ENCODE measurements at regions not wholly inside any gene's neighbourhood (a gene's known extent, or its start where the extent isn't known, plus 50 kb on each side); places are given as distances from the start of the nearest gene placed in this dataset.

DNA sequence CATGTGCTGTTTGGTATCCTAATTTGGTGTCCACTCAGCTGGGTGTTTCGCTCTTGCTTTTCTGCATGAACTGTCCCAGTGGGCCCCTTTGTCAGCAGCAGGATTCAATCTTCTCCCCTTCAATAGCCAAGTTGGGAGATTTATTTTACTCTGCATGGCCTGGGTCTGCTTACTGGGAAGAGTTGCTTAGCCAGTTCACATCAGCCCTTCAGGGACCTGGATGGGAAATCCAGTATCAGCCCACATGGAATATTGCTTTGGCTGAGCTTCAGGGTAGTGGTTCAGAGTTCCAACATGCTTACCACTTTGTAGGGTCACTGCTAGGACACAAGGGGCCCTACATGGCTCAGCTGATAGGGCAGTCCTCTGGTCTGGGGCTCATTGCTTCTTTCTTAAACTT is 93.0 kb upstream of the BOC start:
- Histone ChIP-seq H3K9me3 (ENCODE audit: control insufficient read depth, low read length) (no peaks in the 10 kb centered on the region), H3K4me3 (ENCODE audit: insufficient read depth in 1 of 2, low read depth in 1 of 2, low read length in 2 of 2) (no peak overlapping the region), H3K14ac (ENCODE audit: low read length in 2 of 2) (no peak overlapping the region), H3K4ac (ENCODE audit: low read depth in 1 of 2, low read length in 2 of 2) (no peak overlapping the region), H3K27ac (ENCODE audit: low read length, poor library complexity, severe bottlenecking) (no peak overlapping the region), H4K8ac (ENCODE audit: low read length) (peak overlapping the region; percentile 47), H2BK5ac (ENCODE audit: low read depth, low read length, poor library complexity, severe bottlenecking) (no peak overlapping the region), H3K18ac (ENCODE audit: low read depth in 1 of 2, low read length in 2 of 2) (peak overlapping the region; percentile 24 to 34), H3K27me3 (ENCODE audit: control insufficient read depth in 1 of 2, insufficient read depth in 1 of 2, low read length in 2 of 2) (no peaks in the 10 kb centered on the region), H3K79me1 (replicated peaks; ENCODE audit: low read length, poor library complexity, severe bottlenecking) (no peaks in the 10 kb centered on the region), H4K91ac (ENCODE audit: low read length) (no peak overlapping the region), H3K4me2 (ENCODE audit: low read length, poor library complexity, severe bottlenecking) (no peak overlapping the region), H3K23ac (ENCODE audit: low read length in 2 of 2) (no peak overlapping the region), H2AFZ (ENCODE audit: low read depth, low read length) (no peak overlapping the region), H2BK12ac (ENCODE audit: low read length in 2 of 2) (no peak overlapping the region), H2BK15ac (ENCODE audit: low read depth, poor library complexity, severe bottlenecking) (peak overlapping the region; percentile 80), H3K9ac (ENCODE audit: low read length) (no peak overlapping the region), H3K4me1 (ENCODE audit: control insufficient read depth, insufficient read depth, low read depth, low read length) (no peaks in the 10 kb centered on the region), H3K36me3 (ENCODE audit: control insufficient read depth in 1 of 2, insufficient read depth in 2 of 2, low read depth in 1 of 2, low read length in 2 of 2) (no peaks in the 10 kb centered on the region), H2AK5ac (ENCODE audit: low read length, severe bottlenecking) (no peak overlapping the region), H2BK120ac (ENCODE audit: low read depth, low read length) (no peak overlapping the region)
- DNase-seq: no peak
- 100% methylated on average over 1 of the region's 1 CpG for WGBS

DNA sequence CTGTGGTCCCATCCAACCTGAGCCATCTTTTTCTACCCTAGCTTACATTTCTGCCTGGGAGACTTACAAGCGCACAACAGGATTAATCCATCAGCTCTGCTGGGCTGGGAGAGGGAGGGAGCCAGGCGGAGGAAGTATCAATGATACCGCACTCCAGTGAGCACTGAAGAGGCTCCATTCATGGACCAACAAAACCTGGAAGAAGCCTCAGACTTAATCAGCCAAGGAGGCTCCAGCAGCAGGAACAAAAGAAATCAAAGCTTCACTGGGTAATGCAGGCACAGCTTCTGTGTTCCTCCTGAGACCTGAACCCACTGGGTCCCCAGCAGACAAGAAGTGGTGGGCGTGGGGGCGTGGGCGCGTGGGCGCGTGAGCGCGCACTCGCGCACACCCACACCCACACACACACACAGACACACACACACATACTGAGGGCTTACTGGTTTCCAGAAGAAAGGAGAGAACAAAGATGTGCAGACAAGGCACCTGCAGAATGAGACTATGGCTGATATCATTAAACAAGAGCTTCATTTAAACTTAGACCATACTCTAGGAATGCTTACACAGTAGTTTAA is 87.0 kb upstream of the BOC start:
- Histone ChIP-seq H3K79me1 (replicated peaks; ENCODE audit: low read length, poor library complexity, severe bottlenecking) (no peaks in the 10 kb centered on the region), H2BK12ac (ENCODE audit: low read length in 2 of 2) (no peak overlapping the region)
- 98% methylated on average over 3 of the region's 13 CpGs for WGBS

DNA sequence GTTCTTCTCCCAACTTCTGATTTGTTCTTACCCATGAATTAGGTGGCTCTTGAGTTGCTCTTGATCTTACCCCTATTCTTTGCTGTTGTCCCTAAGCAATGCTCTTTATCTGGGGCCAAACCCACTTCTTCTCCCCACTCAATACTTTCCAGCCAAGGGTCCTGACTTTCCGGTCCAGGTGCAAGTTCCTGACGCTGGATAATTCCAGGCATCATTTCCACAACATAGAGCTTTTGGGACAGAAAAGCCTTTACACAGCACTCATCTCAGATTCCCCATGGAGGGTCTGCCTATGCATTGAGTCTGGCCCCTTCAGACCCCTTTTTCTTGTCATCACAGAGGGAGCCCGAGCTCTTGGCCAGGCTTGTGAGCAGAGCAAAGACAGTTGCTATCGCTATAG is 85.4 kb upstream of the BOC start:
- H3K18ac ChIP-seq (ENCODE audit: low read depth in 1 of 2, low read length in 2 of 2): no peak overlapping the region
- H2BK12ac ChIP-seq (ENCODE audit: low read length in 2 of 2): no peak overlapping the region
- no peak overlapping the region for H3K14ac ChIP-seq (ENCODE audit: low read length in 2 of 2)
- H3K4me1 ChIP-seq (ENCODE audit: control insufficient read depth, insufficient read depth, low read depth, low read length): peaks cover 2% of the 10 kb centered on the region
- no peak overlapping the region for H3K27ac ChIP-seq (ENCODE audit: low read length, poor library complexity, severe bottlenecking)
- no peak overlapping the region for H4K91ac ChIP-seq (ENCODE audit: low read length)
- H2BK5ac ChIP-seq (ENCODE audit: low read depth, low read length, poor library complexity, severe bottlenecking): no peak overlapping the region
- no peak overlapping the region for H2AK5ac ChIP-seq (ENCODE audit: low read length, severe bottlenecking)
- H3K23ac ChIP-seq (ENCODE audit: low read length in 2 of 2): no peak overlapping the region
- no peaks in the 10 kb centered on the region for H3K79me1 ChIP-seq (replicated peaks; ENCODE audit: low read length, poor library complexity, severe bottlenecking)
- DNase-seq: no peak
- no peak overlapping the region for H3K4me3 ChIP-seq (ENCODE audit: insufficient read depth in 1 of 2, low read depth in 1 of 2, low read length in 2 of 2)
- H3K9me3 ChIP-seq (ENCODE audit: control insufficient read depth, low read length): no peaks in the 10 kb centered on the region
- no peak overlapping the region for H4K8ac ChIP-seq (ENCODE audit: low read length)
- WGBS: 95% methylated on average over 4 of the region's 4 CpGs
- no peak overlapping the region for H2BK15ac ChIP-seq (ENCODE audit: low read depth, poor library complexity, severe bottlenecking)
- no peak overlapping the region for H3K4me2 ChIP-seq (ENCODE audit: low read length, poor library complexity, severe bottlenecking)
- no peak overlapping the region for H2AFZ ChIP-seq (ENCODE audit: low read depth, low read length)
- no peak overlapping the region for H3K9ac ChIP-seq (ENCODE audit: low read length)
- no peaks in the 10 kb centered on the region for H3K36me3 ChIP-seq (ENCODE audit: control insufficient read depth in 1 of 2, insufficient read depth in 2 of 2, low read depth in 1 of 2, low read length in 2 of 2)
- no peak overlapping the region for H3K4ac ChIP-seq (ENCODE audit: low read depth in 1 of 2, low read length in 2 of 2)
- peaks cover 0 to 4% of the 10 kb centered on the region in 2 experiments for H3K27me3 ChIP-seq (ENCODE audit: control insufficient read depth in 1 of 2, insufficient read depth in 1 of 2, low read length in 2 of 2)
- H2BK120ac ChIP-seq (ENCODE audit: low read depth, low read length): no peak overlapping the region

More for the DNA sequence above, 87.0 kb upstream of the BOC start:
- H3K18ac ChIP-seq (ENCODE audit: low read depth in 1 of 2, low read length in 2 of 2): no peak overlapping the region
- no peak overlapping the region for H2BK5ac ChIP-seq (ENCODE audit: low read depth, low read length, poor library complexity, severe bottlenecking)
- H3K27me3 ChIP-seq (ENCODE audit: control insufficient read depth in 1 of 2, insufficient read depth in 1 of 2, low read length in 2 of 2): peaks cover 0 to 4% of the 10 kb centered on the region in 2 experiments
- no peak overlapping the region for H2AK5ac ChIP-seq (ENCODE audit: low read length, severe bottlenecking)
- H3K4me1 ChIP-seq (ENCODE audit: control insufficient read depth, insufficient read depth, low read depth, low read length): peaks cover 2% of the 10 kb centered on the region
- H3K14ac ChIP-seq (ENCODE audit: low read length in 2 of 2): no peak overlapping the region
- H3K9ac ChIP-seq (ENCODE audit: low read length): no peak overlapping the region
- DNase-seq: no peak
- H3K9me3 ChIP-seq (ENCODE audit: control insufficient read depth, low read length): no peaks in the 10 kb centered on the region
- no peak overlapping the region for H2BK120ac ChIP-seq (ENCODE audit: low read depth, low read length)
- H4K91ac ChIP-seq (ENCODE audit: low read length): no peak overlapping the region
- H3K36me3 ChIP-seq (ENCODE audit: control insufficient read depth in 1 of 2, insufficient read depth in 2 of 2, low read depth in 1 of 2, low read length in 2 of 2): no peaks in the 10 kb centered on the region
- no peak overlapping the region for H3K23ac ChIP-seq (ENCODE audit: low read length in 2 of 2)
- no peak overlapping the region for H3K4ac ChIP-seq (ENCODE audit: low read depth in 1 of 2, low read length in 2 of 2)
- no peak overlapping the region for H2BK15ac ChIP-seq (ENCODE audit: low read depth, poor library complexity, severe bottlenecking)
- no peak overlapping the region for H4K8ac ChIP-seq (ENCODE audit: low read length)
- no peak overlapping the region for H2AFZ ChIP-seq (ENCODE audit: low read depth, low read length)
- no peak overlapping the region for H3K4me3 ChIP-seq (ENCODE audit: insufficient read depth in 1 of 2, low read depth in 1 of 2, low read length in 2 of 2)
- no peak overlapping the region for H3K27ac ChIP-seq (ENCODE audit: low read length, poor library complexity, severe bottlenecking)
- H3K4me2 ChIP-seq (ENCODE audit: low read length, poor library complexity, severe bottlenecking): no peak overlapping the region

DNA sequence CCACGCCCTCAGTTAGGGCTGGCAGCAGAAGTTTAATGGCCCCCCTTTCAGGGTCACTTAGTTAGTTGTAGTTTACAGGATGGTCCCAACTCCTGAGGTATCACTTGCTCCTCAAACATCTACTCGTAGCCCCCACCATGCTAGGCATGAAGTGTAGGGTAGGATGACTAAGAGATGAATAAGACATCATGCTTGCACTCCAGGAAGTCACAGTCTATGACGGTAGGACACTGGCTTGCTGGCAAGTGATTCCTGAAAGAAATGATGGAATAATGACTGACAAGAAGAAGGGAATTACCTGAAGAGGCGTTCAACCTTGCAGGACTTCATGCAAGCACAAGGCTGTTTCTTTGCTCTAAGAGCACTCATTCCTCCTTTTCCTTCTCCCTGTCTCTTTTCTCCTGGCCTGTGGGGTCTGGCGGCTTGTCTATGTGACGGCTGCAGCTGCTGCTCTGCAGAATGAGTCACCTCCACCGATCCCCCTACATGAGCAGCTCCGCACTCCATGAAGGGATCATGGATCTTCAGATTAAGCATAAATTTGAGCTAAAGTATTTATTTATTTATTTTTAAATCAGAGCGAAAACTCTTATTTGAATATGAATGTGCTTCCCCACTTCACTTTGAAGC is 82.9 kb upstream of the BOC start:
- Histone ChIP-seq H4K8ac (ENCODE audit: low read length) (no peak overlapping the region), H2AFZ (ENCODE audit: low read depth, low read length) (no peak overlapping the region), H2BK15ac (ENCODE audit: low read depth, poor library complexity, severe bottlenecking) (no peak overlapping the region), H2BK120ac (ENCODE audit: low read depth, low read length) (no peak overlapping the region), H3K36me3 (ENCODE audit: control insufficient read depth in 1 of 2, insufficient read depth in 2 of 2, low read depth in 1 of 2, low read length in 2 of 2) (no peaks in the 10 kb centered on the region), H2AK5ac (ENCODE audit: low read length, severe bottlenecking) (no peak overlapping the region), H3K14ac (ENCODE audit: low read length in 2 of 2) (no peak overlapping the region), H3K23ac (ENCODE audit: low read length in 2 of 2) (no peak overlapping the region), H3K79me1 (replicated peaks; ENCODE audit: low read length, poor library complexity, severe bottlenecking) (no peaks in the 10 kb centered on the region), H3K4me2 (ENCODE audit: low read length, poor library complexity, severe bottlenecking) (no peak overlapping the region), H3K27ac (ENCODE audit: low read length, poor library complexity, severe bottlenecking) (no peak overlapping the region), H3K9ac (ENCODE audit: low read length) (no peak overlapping the region), H3K27me3 (ENCODE audit: control insufficient read depth in 1 of 2, insufficient read depth in 1 of 2, low read length in 2 of 2) (peaks cover 0 to 4% of the 10 kb centered on the region in 2 experiments), H3K4me3 (ENCODE audit: insufficient read depth in 1 of 2, low read depth in 1 of 2, low read length in 2 of 2) (no peak overlapping the region), H4K91ac (ENCODE audit: low read length) (no peak overlapping the region), H3K9me3 (ENCODE audit: control insufficient read depth, low read length) (no peaks in the 10 kb centered on the region), H3K18ac (ENCODE audit: low read depth in 1 of 2, low read length in 2 of 2) (no peak overlapping the region), H3K4ac (ENCODE audit: low read depth in 1 of 2, low read length in 2 of 2) (no peak overlapping the region), H2BK12ac (ENCODE audit: low read length in 2 of 2) (peak overlapping the region in 1 of 2 experiments; percentile 28), H3K4me1 (ENCODE audit: control insufficient read depth, insufficient read depth, low read depth, low read length) (peaks cover 4% of the 10 kb centered on the region), H2BK5ac (ENCODE audit: low read depth, low read length, poor library complexity, severe bottlenecking) (no peak overlapping the region)
- DNase-seq: peak; percentile 43
- WGBS: 70% methylated on average over 6 of the region's 9 CpGs
